ENCODE measurements at regions not wholly inside any gene's neighbourhood (a gene's known extent, or its start where the extent isn't known, plus 50 kb on each side); places are given as distances from the start of the nearest gene placed in this dataset.

DNA sequence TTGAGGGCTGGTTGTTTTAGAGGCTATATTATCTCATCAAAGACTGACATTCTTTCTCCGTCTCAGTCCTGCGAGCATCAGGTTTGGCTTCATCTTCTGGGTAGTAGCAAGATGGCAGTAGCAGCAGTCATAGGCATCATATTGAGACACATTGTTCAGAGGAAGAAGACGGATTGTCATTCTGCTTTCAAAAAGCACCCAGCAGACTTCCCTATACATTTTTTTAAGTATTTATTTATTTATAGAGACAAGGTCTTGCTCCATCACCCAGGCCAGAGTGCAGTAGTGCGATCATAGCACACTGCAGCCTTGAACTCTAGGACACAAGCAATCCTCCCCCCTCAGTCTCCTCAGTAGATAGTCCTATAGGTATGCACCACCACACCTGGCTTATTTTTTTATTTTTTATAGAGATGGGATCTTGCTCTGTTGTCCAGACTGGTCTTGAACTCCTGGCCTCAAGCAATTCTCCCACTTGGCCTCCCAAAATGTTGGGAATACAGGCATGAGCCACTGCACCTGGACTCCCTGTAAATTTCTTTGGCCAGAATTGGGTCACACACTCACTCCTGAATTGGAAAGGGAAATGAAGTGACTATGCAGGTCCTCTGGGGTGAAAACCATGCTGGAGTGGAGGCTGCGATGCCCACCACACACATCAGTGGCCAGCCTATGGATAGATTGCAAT lies 125.4 kb downstream of the SLC38A6 start:
- no peak for DNase-seq

DNA sequence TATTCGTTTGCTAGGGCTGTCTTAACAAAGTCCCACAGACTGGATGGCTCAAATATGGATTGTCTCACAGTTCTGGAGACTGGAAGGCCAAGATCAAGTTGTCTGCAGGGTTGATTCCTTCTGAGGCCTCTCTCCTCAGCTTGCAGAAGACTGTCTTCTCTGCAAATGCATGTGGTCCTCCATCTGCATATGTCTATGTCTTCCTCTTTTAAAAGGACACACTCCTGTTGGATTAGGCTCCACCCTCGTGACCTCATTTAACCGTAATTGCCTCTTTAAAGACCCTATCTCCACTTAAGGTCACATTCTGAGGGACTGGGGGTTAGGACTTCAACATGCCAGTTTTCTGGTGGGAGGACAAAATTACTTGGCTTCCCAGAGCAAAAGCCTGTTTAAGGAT lies 123.3 kb downstream of the SLC38A6 start:
- no peak for DNase-seq

DNA sequence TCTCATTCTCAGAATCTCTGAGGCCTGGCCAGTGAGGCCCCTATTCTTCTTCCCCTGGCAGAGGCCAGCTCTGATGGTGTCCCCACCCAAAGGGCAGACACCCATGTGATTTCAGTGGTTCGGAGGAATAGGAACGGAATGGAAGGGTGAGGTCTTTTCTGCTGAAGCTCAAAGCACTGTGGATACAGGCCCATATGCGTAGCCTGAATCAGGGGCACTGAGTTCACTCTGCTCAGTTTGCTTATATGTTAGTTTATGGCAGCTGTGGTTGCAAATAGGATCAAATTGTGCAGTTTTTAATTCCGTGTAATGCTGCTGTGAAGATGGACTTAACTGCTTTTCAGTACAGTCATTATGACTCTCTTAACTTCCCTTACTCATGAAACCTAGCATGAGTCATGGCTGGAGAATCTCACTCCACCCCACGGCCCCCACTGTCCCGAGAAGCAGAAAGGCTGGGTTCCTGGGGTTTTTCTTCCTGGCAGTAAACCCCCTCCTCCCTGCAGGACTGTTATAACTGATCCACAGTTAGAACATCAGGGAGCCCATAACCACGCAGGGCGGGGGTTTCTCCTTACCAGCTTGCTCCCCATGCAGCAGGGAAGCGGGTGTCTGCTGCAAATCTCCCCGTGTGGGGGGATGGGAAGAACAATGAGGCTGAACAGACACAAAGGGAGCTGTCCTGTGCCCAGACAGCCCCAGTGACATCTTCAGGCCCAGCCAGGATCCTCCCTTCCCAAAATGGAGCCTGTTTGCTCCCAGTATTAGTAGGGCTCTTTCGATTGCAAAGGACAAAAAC lies 122.7 kb downstream of the SLC38A6 start:
- peak; percentile 20 for DNase-seq

- DNase-seq, result no peak
Measured at GRCh38 chr14:61102549-61103466, 121.8 kb downstream of the SLC38A6 start.

All from stimulated activated CD4-positive, alpha-beta T cell treated with anti-CD3 and anti-CD28 coated beads, Interleukin-4, amount 100 ng/mL, for 24 hours (primary cell).